ENCODE measurements at regions not wholly inside any gene's neighbourhood (a gene's known extent, or its start where the extent isn't known, plus 50 kb on each side); places are given as distances from the start of the nearest gene placed in this dataset.

DNA sequence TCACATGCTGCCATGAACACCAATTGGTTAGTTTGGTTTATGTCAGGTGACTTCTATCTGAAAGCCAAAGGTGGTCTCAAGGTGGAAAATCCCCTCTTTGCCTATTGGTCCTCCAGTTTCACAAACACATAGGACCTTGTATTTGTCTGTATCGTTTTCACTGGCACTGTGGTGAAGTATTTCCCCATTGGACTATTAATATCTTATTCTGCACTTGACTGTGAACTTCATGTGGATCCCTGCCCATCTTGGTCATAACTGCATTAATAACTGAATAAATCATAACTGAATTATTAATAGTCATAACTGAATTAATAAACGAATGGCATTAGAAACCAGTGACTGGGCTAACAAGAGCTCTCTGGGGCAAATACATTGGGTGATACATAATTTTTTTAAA lies 341.3 kb upstream of the ADAMTS9 start:
- no peak overlapping the region for H3K4me3 ChIP-seq (ENCODE audit: low read length)
- no peak for TF ChIP-seq CTCF (IDR thresholded peaks at IDR 0.05; ENCODE audit: insufficient read depth, low read depth, low read length, missing control alignments)
- no peak for DNase-seq (ENCODE audit: low read depth)

GRCh38 chr3:65028024-65028423 lies 340.2 kb upstream of the ADAMTS9 start:
- DNase-seq (ENCODE audit: low read depth), result no peak
- TF ChIP-seq CTCF (IDR thresholded peaks at IDR 0.05; ENCODE audit: insufficient read depth, low read depth, low read length, missing control alignments), result no peak
- no peak overlapping the region for H3K4me3 ChIP-seq (ENCODE audit: low read length)

GRCh38 chr3:65027335-65027734 lies 339.5 kb upstream of the ADAMTS9 start:
- no peak for DNase-seq (ENCODE audit: low read depth)
- no peak for TF ChIP-seq CTCF (IDR thresholded peaks at IDR 0.05; ENCODE audit: insufficient read depth, low read depth, low read length, missing control alignments)
- H3K4me3 ChIP-seq (ENCODE audit: low read length), result no peak overlapping the region

DNA sequence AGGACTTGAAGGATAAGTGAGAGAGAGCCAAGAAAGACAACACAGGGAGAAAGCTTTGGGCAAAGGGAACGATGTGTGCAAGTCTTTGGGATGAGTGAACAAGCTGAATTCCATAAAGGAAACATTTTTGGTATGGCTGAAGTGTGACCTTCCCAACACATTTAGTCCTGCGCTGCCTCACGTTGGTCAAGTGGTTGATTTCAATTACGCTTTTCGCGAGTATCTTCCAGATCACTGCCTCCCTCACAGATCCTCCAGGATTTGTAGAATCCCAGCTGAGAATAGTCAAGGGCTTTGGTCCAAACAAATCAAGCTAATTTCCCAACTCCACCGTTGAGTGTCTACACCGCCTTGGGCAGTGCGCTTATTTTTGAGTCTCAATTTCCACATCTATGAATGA lies 338.4 kb upstream of the ADAMTS9 start:
- no peak for TF ChIP-seq CTCF (IDR thresholded peaks at IDR 0.05; ENCODE audit: insufficient read depth, low read depth, low read length, missing control alignments)

DNA sequence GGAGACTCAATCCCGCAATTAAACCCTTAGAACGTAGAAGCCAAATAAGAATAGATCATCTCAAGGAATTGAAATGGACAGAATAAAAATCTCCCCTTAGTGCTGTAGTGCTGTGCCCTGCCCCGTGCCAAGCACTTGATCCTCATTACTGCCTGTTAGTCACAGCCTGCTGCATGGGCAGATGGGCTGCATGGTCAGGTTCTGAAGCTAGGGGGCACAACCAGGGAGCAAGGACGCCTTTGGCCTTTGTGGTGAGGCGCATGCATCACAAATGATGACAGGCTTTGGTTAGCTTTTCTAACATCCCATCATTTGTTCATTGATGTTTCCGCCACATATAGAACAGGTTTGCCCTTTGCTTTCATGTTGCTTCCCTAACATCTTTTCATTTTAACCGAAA lies 336.3 kb upstream of the ADAMTS9 start:
- no peak for TF ChIP-seq CTCF (IDR thresholded peaks at IDR 0.05; ENCODE audit: insufficient read depth, low read depth, low read length, missing control alignments)
- H3K4me3 ChIP-seq (ENCODE audit: low read length), result no peak overlapping the region
- no peak for DNase-seq (ENCODE audit: low read depth)

More for the DNA sequence above, 338.4 kb upstream of the ADAMTS9 start:
- DNase-seq (ENCODE audit: low read depth), result no peak
- no peak overlapping the region for H3K4me3 ChIP-seq (ENCODE audit: low read length)

- no peak for DNase-seq (ENCODE audit: low read depth)
- TF ChIP-seq CTCF (IDR thresholded peaks at IDR 0.05; ENCODE audit: insufficient read depth, low read depth, low read length, missing control alignments), result no peak
- no peak overlapping the region for H3K4me3 ChIP-seq (ENCODE audit: low read length)
Observed at GRCh38 chr3:65020281-65021160, 332.7 kb upstream of the ADAMTS9 start.
